ENCODE measurements at regions not wholly inside any gene's neighbourhood (a gene's known extent, or its start where the extent isn't known, plus 50 kb on each side); places are given as distances from the start of the nearest gene placed in this dataset.

DNA sequence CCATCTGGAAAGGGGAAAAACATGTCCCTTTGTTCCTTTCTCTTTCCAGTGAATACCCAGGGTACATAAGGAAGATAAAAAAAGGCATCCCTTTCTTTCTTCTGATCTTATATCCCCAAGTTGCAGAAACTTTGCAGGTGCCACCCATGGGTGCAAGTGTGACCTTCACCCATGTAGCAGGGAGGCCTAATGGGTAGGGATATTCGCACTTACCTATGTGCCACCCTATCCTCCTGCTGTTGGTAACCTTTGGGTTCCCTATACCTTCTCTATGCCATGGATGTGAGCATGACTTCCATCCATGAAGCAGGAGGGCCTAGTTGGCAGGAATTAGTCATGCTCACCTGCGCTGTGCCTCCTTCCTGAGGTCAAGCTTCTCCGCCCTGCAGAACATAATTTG, 59.2 kb upstream of the C15orf39 start:
- Histone ChIP-seq H3K9ac (ENCODE audit: low read length) (no peak overlapping the region), H3K9me3 (ENCODE audit: insufficient read depth, low read length) (peaks cover 18% of the 10 kb centered on the region)
- TF ChIP-seq, protein P1, sequence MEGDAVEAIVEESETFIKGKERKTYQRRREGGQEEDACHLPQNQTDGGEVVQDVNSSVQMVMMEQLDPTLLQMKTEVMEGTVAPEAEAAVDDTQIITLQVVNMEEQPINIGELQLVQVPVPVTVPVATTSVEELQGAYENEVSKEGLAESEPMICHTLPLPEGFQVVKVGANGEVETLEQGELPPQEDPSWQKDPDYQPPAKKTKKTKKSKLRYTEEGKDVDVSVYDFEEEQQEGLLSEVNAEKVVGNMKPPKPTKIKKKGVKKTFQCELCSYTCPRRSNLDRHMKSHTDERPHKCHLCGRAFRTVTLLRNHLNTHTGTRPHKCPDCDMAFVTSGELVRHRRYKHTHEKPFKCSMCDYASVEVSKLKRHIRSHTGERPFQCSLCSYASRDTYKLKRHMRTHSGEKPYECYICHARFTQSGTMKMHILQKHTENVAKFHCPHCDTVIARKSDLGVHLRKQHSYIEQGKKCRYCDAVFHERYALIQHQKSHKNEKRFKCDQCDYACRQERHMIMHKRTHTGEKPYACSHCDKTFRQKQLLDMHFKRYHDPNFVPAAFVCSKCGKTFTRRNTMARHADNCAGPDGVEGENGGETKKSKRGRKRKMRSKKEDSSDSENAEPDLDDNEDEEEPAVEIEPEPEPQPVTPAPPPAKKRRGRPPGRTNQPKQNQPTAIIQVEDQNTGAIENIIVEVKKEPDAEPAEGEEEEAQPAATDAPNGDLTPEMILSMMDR (IDR thresholded peaks at IDR 0.05; ENCODE audit: low read depth, low read length) = no peak
- no peak for TF ChIP-seq EZH2phosphoT487 (IDR thresholded peaks at IDR 0.05; ENCODE audit: low read depth)

GRCh38 chr15:75143738-75144334, 57.8 kb upstream of the C15orf39 start:
- Histone ChIP-seq H3K36me3 (replicated peaks; ENCODE audit: low read depth, low read length) (peaks cover 4% of the 10 kb centered on the region), H3K79me2 (ENCODE audit: low read length) (no peaks in the 10 kb centered on the region), H4K20me1 (ENCODE audit: insufficient read depth, low read length) (no peaks in the 10 kb centered on the region), H3K4me1 (ENCODE audit: low read length) (no peaks in the 10 kb centered on the region), H3K27me3 (ENCODE audit: low read depth, low read length) (peaks cover 8% of the 10 kb centered on the region), H2AFZ (ENCODE audit: low read depth, low read length) (no peak overlapping the region), H3K9me3 (ENCODE audit: insufficient read depth, low read length) (peaks cover 18% of the 10 kb centered on the region), H3K4me3 (ENCODE audit: low read length) (no peak overlapping the region), H3K4me2 (ENCODE audit: low read length) (no peak overlapping the region), H3K27ac (ENCODE audit: low read length) (no peak overlapping the region), H3K9ac (ENCODE audit: low read length) (no peak overlapping the region)
- no peak for TF ChIP-seq EZH2phosphoT487 (IDR thresholded peaks at IDR 0.05; ENCODE audit: low read depth)
- TF ChIP-seq, protein P1 (IDR thresholded peaks at IDR 0.05; ENCODE audit: low read depth, low read length) = no peak

More for the DNA sequence above, 59.2 kb upstream of the C15orf39 start:
- Histone ChIP-seq H4K20me1 (ENCODE audit: insufficient read depth, low read length) (no peaks in the 10 kb centered on the region), H2AFZ (ENCODE audit: low read depth, low read length) (no peak overlapping the region), H3K4me2 (ENCODE audit: low read length) (no peak overlapping the region), H3K27me3 (ENCODE audit: low read depth, low read length) (peaks cover 20% of the 10 kb centered on the region), H3K79me2 (ENCODE audit: low read length) (no peaks in the 10 kb centered on the region), H3K27ac (ENCODE audit: low read length) (no peak overlapping the region), H3K4me3 (ENCODE audit: low read length) (no peak overlapping the region), H3K4me1 (ENCODE audit: low read length) (no peaks in the 10 kb centered on the region), H3K36me3 (replicated peaks; ENCODE audit: low read depth, low read length) (peaks cover 4% of the 10 kb centered on the region)

GRCh38 chr15:75145027-75145841, 56.4 kb upstream of the C15orf39 start:
- Histone ChIP-seq H3K9ac (ENCODE audit: low read length) (no peak overlapping the region), H3K4me1 (ENCODE audit: low read length) (no peaks in the 10 kb centered on the region), H3K27ac (ENCODE audit: low read length) (no peak overlapping the region), H4K20me1 (ENCODE audit: insufficient read depth, low read length) (no peaks in the 10 kb centered on the region), H3K4me3 (ENCODE audit: low read length) (no peak overlapping the region), H2AFZ (ENCODE audit: low read depth, low read length) (no peak overlapping the region), H3K36me3 (replicated peaks; ENCODE audit: low read depth, low read length) (peaks cover 4% of the 10 kb centered on the region), H3K27me3 (ENCODE audit: low read depth, low read length) (peaks cover 12% of the 10 kb centered on the region), H3K4me2 (ENCODE audit: low read length) (no peak overlapping the region), H3K9me3 (ENCODE audit: insufficient read depth, low read length) (peaks cover 18% of the 10 kb centered on the region), H3K79me2 (ENCODE audit: low read length) (no peaks in the 10 kb centered on the region)
- TF ChIP-seq, protein P1 (IDR thresholded peaks at IDR 0.05; ENCODE audit: low read depth, low read length) = no peak
- no peak for TF ChIP-seq EZH2phosphoT487 (IDR thresholded peaks at IDR 0.05; ENCODE audit: low read depth)

- H3K9me3 ChIP-seq (ENCODE audit: insufficient read depth, low read length) = peaks cover 5% of the 10 kb centered on the region; the same call in 1 of the 2 replicates
- H3K4me3 ChIP-seq (ENCODE audit: low read length) = no peak overlapping the region
- H2AFZ ChIP-seq (ENCODE audit: low read depth, low read length) = no peak overlapping the region
- peaks cover 13% of the 10 kb centered on the region; the same call in 1 of the 2 replicates for H3K27me3 ChIP-seq (ENCODE audit: low read depth, low read length)
- no peak overlapping the region for H3K4me2 ChIP-seq (ENCODE audit: low read length)
- H3K36me3 ChIP-seq (replicated peaks; ENCODE audit: low read depth, low read length) = no peaks in the 10 kb centered on the region
- no peaks in the 10 kb centered on the region for H4K20me1 ChIP-seq (ENCODE audit: insufficient read depth, low read length)
- H3K27ac ChIP-seq (ENCODE audit: low read length) = no peak overlapping the region
- H3K4me1 ChIP-seq (ENCODE audit: low read length) = peaks cover 3% of the 10 kb centered on the region
- TF ChIP-seq EZH2phosphoT487 (IDR thresholded peaks at IDR 0.05; ENCODE audit: low read depth) = no peak
- TF ChIP-seq, protein P1 (IDR thresholded peaks at IDR 0.05; ENCODE audit: low read depth, low read length) = no peak
- H3K9ac ChIP-seq (ENCODE audit: low read length) = no peak overlapping the region
- no peaks in the 10 kb centered on the region for H3K79me2 ChIP-seq (ENCODE audit: low read length)
These were observed 53.4 kb upstream of the C15orf39 start for GRCh38 chr15:75148280-75148679.
